Sigmoid colon (tissue), 6 donors: ENCODE measurements at regions not wholly inside any gene's neighbourhood (a gene's known extent, or its start where the extent isn't known, plus 50 kb on each side); places are given as distances from the start of the nearest gene placed in this dataset.
"Not testable (repeated sequence)": the region's sequence is repeated elsewhere in the genome, so short reads cannot be mapped to it uniquely, and the experiment has no call there.

Source experiments
- DNase-seq: peaks from one replicate; pipeline ENCODE4 v3.0.0-alpha.2; 2019
- H3K27ac ChIP-seq, 4 donors: fragments of 200-600 bp; sonication (generic); one replicate each; pipeline ENCODE4 v1.5.1; 2016 to 2019; ENCODE audit warnings: mild to moderate bottlenecking in 1 of 4
- H3K27me3 ChIP-seq, 3 donors: fragments of 200-600 bp; sonication (generic); one replicate each; pipeline ENCODE4 v1.5.1; 2019; ENCODE audit warnings: mild to moderate bottlenecking in 1 of 3
- H3K36me3 ChIP-seq, 4 donors: fragments of 200-600 bp; sonication (generic); one replicate each; pipeline ENCODE4 v1.5.1; 2016 to 2019
- H3K4me1 ChIP-seq, 4 donors: fragments of 200-600 bp; sonication (generic); one replicate each; pipeline ENCODE4 v1.5.1; 2017 to 2019
- H3K4me3 ChIP-seq, 4 donors: fragments of 200-600 bp; sonication (generic); one replicate each; pipeline ENCODE4 v1.5.1; 2017 to 2019; ENCODE audit warnings: mild to moderate bottlenecking in 2 of 4, moderate library complexity in 1 of 4
- H3K9me3 ChIP-seq, 4 donors: fragments of 200-600 bp in 3 of 4; sonication (generic) in 3 of 4; one replicate each; pipeline versions ENCODE4 v1.5.1 to v1.6.1; 2013 to 2019
- EP300 ChIP-seq, 4 donors: sonication (generic); formaldehyde crosslinking; IDR thresholded peaks; one replicate each; pipeline ENCODE4 v1.6.1; 2017; ENCODE audit warnings: antibody characterized with exemption in 4 of 4
- POLR2A ChIP-seq, 2 donors: fragments of 450-650 bp; IDR thresholded peaks; one replicate each; pipeline ENCODE4 v1.6.1; 2016; ENCODE audit warnings: antibody characterized with exemption in 2 of 2, mild to moderate bottlenecking in 2 of 2, moderate library complexity in 2 of 2
- POLR2AphosphoS5 ChIP-seq, 4 donors: sonication (generic); formaldehyde crosslinking; IDR thresholded peaks; one replicate each; pipeline ENCODE4 v1.6.1; 2017; ENCODE audit warnings: antibody characterized with exemption in 4 of 4
- WGBS, 2 donors: extraction: QIAGEN DNeasy Blood & Tissue Kit; methylation state at CpG; one replicate each; pipeline ENCODE4 v1.1.7; 2013; 5-methylcytosine and 5-hydroxymethylcytosine counted together
- intact Hi-C: fragments of 100-400 bp; cut with DNase I; formaldehyde crosslinking; loops from one replicate; pipeline ENCODE4 v1.15.1; 2023
- TF ChIP-seq, protein P1 (sequence below), 4 experiments: fragments of 450-650 bp in 3 of 4; fragments of 200-600 bp in 1 of 4; IDR thresholded peaks; one replicate each; pipeline ENCODE4 v1.5.1; 2016 to 2019; ENCODE audit warnings: antibody characterized with exemption in 4 of 4, mild to moderate bottlenecking in 3 of 4, moderate library complexity in 2 of 4
- donor health status: healthy with polysubstance abuse.
- donor health status: healthy.

DNA sequence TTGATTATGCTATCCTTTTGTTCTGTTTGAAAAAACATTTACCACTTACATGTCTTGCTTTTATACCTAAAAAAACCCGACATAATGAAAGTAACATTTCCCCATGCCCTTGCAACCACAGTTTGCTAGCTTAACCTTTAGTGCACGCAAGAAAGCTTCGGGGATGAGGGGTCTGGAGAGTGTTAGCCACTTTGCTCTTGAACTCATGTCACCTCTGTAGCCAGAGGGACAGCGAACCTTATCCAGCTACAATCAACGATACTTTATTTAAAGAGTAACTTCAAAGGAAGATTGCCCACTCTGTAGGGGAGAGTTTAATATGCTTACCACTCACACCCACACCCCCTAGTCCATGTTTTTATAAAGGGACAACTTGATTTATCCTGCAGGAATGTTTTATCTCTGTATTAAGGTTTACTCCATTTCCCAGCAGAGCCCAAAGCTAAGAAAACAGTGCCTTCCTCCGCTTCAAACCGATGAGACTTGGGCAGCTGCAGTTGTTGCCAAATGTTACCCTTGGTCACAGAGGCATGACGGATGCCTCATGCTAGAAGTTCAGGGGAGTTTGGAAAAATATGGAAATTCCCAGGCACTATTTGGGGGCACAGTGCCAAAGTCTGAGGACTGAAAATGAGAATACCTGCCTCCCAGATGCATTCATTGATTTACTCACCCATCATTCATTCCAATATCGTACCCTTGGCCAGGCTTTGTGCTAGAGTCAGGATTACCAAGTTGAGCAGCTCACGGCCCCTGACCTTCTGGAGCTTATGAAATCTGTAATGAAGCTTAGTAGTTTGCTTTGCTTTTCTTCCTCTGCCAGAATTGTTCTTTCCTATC lies 61.4 kb upstream of the VCAM1 start:
- Histone ChIP-seq H3K4me3 (no peak overlapping the region), H3K4me1 (peaks cover 0 to 20% (median 12%) of the 10 kb centered on the region in 4 donors), H3K36me3 (no peaks in the 10 kb centered on the region), H3K9me3 (no peaks in the 10 kb centered on the region), H3K27me3 (no peaks in the 10 kb centered on the region), H3K27ac (no peak overlapping the region)
- TF ChIP-seq EP300 (IDR thresholded peaks at IDR 0.05) (no peak), POLR2AphosphoS5 (IDR thresholded peaks at IDR 0.05) (no peak), POLR2A (IDR thresholded peaks at IDR 0.05) (no peak)
- TF ChIP-seq, protein P1, sequence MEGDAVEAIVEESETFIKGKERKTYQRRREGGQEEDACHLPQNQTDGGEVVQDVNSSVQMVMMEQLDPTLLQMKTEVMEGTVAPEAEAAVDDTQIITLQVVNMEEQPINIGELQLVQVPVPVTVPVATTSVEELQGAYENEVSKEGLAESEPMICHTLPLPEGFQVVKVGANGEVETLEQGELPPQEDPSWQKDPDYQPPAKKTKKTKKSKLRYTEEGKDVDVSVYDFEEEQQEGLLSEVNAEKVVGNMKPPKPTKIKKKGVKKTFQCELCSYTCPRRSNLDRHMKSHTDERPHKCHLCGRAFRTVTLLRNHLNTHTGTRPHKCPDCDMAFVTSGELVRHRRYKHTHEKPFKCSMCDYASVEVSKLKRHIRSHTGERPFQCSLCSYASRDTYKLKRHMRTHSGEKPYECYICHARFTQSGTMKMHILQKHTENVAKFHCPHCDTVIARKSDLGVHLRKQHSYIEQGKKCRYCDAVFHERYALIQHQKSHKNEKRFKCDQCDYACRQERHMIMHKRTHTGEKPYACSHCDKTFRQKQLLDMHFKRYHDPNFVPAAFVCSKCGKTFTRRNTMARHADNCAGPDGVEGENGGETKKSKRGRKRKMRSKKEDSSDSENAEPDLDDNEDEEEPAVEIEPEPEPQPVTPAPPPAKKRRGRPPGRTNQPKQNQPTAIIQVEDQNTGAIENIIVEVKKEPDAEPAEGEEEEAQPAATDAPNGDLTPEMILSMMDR (IDR thresholded peaks at IDR 0.05) = no peak
- DNase-seq = no peak
- WGBS, 2 donors = 33 to 68% methylated on average over 10 of the region's 10 CpGs
- intact Hi-C loops = no loop called here

DNA sequence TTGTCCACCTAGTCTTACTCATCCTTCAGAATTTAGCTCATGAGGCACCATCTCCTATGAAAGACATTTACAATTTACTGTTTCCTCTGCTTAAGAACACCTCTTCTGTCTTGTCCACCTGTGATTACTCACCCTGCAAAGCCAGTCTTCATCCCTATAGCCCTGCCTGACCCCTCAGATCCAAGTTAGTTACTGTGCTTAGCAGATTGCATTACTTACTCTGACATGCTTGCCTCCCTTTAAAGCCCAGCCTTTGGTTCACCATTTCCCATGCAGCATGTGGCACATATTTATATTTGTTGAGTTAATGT lies 60.9 kb upstream of the VCAM1 start:
- Histone ChIP-seq H3K4me3 (no peak overlapping the region), H3K9me3 (no peaks in the 10 kb centered on the region), H3K27ac (no peak overlapping the region), H3K27me3 (no peaks in the 10 kb centered on the region), H3K36me3 (no peaks in the 10 kb centered on the region), H3K4me1 (peaks cover 0 to 20% (median 12%) of the 10 kb centered on the region in 4 donors)
- TF ChIP-seq EP300 (IDR thresholded peaks at IDR 0.05) (no peak), POLR2A (IDR thresholded peaks at IDR 0.05) (no peak), POLR2AphosphoS5 (IDR thresholded peaks at IDR 0.05) (no peak)
- TF ChIP-seq, protein P1 (IDR thresholded peaks at IDR 0.05) = no peak
- intact Hi-C loops = no loop called here
- DNase-seq = no peak

DNA sequence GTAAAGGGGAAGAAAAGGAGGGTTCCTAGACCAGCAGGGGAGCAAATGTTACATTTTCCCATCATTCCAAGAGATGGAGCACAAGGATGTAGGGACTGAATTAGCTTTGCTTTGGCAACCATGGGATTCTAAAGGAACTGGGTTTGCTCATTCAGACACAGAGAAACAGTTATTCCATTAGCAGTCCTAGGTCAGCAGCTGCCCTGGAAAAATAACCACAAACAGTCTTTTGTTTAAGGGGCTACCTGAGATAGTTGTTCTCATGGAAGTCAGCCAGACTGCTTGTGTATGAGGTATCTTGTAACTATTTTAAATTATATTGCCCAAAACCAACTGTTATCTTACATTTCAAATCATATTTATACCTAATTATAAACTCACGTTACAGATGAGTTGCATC lies 58.4 kb upstream of the VCAM1 start:
- Histone ChIP-seq H3K4me1 (peaks cover 0 to 20% (median 12%) of the 10 kb centered on the region in 4 donors), H3K27me3 (no peaks in the 10 kb centered on the region), H3K4me3 (no peak overlapping the region), H3K27ac (no peak overlapping the region), H3K36me3 (no peaks in the 10 kb centered on the region), H3K9me3 (no peaks in the 10 kb centered on the region)
- DNase-seq = no peak
- TF ChIP-seq EP300 (IDR thresholded peaks at IDR 0.05) (no peak), POLR2AphosphoS5 (IDR thresholded peaks at IDR 0.05) (no peak), POLR2A (IDR thresholded peaks at IDR 0.05) (no peak)
- TF ChIP-seq, protein P1 (IDR thresholded peaks at IDR 0.05) = no peak
- 63 to 75% methylated on average over 1 of the region's 1 CpG for WGBS, 2 donors
- intact Hi-C loops = no loop called here

DNA sequence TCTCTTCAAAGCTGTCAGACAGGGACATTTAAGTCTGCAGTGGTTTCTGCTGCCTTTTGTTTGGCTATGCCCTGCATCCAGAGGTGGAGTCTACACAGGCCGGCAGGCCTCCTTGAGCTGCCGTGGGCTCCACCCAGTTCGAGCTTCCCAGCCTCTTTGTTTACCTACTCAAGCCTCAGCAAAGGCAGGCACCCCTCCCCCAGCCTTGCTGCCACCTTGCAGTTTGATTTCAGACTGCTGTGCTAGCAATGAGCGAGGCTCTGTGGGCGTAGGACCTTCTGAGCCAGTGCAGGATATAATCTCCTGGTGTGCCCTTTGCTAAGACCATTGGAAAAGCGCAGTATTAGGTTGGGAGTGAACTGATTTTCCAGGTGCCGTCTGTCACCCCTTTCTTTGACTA lies 51.0 kb upstream of the VCAM1 start:
- H3K4me1 ChIP-seq, H3K36me3 ChIP-seq, H3K27me3 ChIP-seq, H3K9me3 ChIP-seq, H3K4me3 ChIP-seq, H3K27ac ChIP-seq, intact Hi-C loops, DNase-seq: not testable (repeated sequence)
- WGBS, 2 donors = 61 to 80% methylated on average over 7 of the region's 7 CpGs
